DND-41 (cell line): ENCODE measurements at regions not wholly inside any gene's neighbourhood (a gene's known extent, or its start where the extent isn't known, plus 50 kb on each side); places are given as distances from the start of the nearest gene placed in this dataset.

ENCODE experiments used
- CTCF ChIP-seq: IDR thresholded peaks from 2 replicates; pipeline ENCODE4 v1.5.1; 2012; ENCODE audit warnings: borderline replicate concordance, low read length, moderate library complexity, mild to moderate bottlenecking; ENCODE audit not compliant: poor library complexity, severe bottlenecking; ENCODE audit errors: extremely low read depth
- EZH2 ChIP-seq: IDR thresholded peaks from 3 replicates; pipeline ENCODE4 v1.6.1; 2012; ENCODE audit warnings: borderline replicate concordance, low read depth, mild to moderate bottlenecking, moderate library complexity, low read length, inconsistent platforms; ENCODE audit not compliant: severe bottlenecking

- TF ChIP-seq CTCF (no peak), EZH2 (no peak)
These were observed 1995.5 kb upstream of the CELF4 start for GRCh38 chr18:39561126-39561525.
